Peyer's patch (tissue), 4 donors: ENCODE measurements at regions not wholly inside any gene's neighbourhood (a gene's known extent, or its start where the extent isn't known, plus 50 kb on each side); places are given as distances from the start of the nearest gene placed in this dataset.

ENCODE experiments used
- POLR2A ChIP-seq, 2 donors: fragments of 450-650 bp; IDR thresholded peaks; one replicate each; pipeline ENCODE4 v1.5.1; 2017; ENCODE audit warnings: antibody characterized with exemption in 2 of 2, mild to moderate bottlenecking in 2 of 2, moderate library complexity in 2 of 2
- TF ChIP-seq, protein P1 (sequence below), 6 experiments: fragments of 450-650 bp in 4 of 6; fragments of 200-600 bp in 2 of 6; sonication (generic) in 1 of 6; IDR thresholded peaks; one replicate each; pipeline ENCODE4 v1.5.1; 2017 to 2019; ENCODE audit warnings: antibody characterized with exemption in 6 of 6, mild to moderate bottlenecking in 3 of 6, moderate library complexity in 1 of 6

GRCh38 chr11:134516529-134516928 is 104.5 kb upstream of the B3GAT1 start:
- TF ChIP-seq, protein P1, sequence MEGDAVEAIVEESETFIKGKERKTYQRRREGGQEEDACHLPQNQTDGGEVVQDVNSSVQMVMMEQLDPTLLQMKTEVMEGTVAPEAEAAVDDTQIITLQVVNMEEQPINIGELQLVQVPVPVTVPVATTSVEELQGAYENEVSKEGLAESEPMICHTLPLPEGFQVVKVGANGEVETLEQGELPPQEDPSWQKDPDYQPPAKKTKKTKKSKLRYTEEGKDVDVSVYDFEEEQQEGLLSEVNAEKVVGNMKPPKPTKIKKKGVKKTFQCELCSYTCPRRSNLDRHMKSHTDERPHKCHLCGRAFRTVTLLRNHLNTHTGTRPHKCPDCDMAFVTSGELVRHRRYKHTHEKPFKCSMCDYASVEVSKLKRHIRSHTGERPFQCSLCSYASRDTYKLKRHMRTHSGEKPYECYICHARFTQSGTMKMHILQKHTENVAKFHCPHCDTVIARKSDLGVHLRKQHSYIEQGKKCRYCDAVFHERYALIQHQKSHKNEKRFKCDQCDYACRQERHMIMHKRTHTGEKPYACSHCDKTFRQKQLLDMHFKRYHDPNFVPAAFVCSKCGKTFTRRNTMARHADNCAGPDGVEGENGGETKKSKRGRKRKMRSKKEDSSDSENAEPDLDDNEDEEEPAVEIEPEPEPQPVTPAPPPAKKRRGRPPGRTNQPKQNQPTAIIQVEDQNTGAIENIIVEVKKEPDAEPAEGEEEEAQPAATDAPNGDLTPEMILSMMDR (IDR thresholded peaks at IDR 0.05): no peak
- no peak for TF ChIP-seq POLR2A (IDR thresholded peaks at IDR 0.05)
